HG03469 (cell line): ENCODE measurements at regions not wholly inside any gene's neighbourhood (a gene's known extent, or its start where the extent isn't known, plus 50 kb on each side); places are given as distances from the start of the nearest gene placed in this dataset.

Experiments
- ATAC-seq: cut with Tn5 transposase; IDR thresholded peaks from one replicate; pipeline ENCODE4 v1.9.1; 2021; ENCODE audit warnings: mild to moderate bottlenecking, moderate library complexity, moderate number of reproducible peaks; ENCODE audit not compliant: unreplicated experiment

DNA sequence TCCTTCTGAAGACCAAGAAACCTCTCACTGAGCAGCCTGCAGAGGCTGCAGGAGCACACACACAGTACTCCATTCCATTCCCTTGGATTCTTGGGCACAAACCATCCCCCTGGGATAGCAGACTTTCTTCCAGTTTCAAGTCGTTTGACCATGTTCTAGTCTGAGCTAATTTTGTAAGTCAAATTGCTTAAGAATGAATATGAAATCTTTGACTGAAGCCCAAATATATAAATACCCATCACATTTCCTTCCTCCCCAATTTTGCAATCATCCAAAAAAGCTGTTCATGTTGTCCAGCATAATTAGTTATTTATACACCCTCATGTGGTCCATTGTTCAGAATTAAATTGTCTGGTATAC, 231.2 kb upstream of the TPRG1 start:
- no peak for ATAC-seq

- ATAC-seq = no peak
Observed at GRCh38 chr3:188941103-188941502, 230.7 kb upstream of the TPRG1 start.

GRCh38 chr3:188942191-188942590, 229.6 kb upstream of the TPRG1 start:
- no peak for ATAC-seq

DNA sequence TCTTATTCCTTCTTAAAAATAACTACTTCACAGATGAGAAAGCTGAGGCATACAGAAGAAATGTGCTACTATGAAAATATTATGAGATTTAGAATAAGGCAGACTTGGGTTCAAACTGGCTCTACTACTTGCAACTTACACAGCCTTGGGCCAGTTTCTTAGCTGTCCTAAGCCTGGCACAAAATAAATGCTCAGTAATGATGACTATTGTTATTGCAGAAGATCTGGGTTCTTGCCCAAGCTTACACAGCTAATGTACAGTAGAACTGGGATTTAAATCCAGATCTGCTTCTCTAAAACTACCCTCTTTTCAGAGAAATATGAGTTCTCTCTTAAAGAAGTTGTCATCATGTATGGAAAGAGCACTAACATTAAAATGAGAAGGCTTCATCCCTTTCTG, 228.2 kb upstream of the TPRG1 start:
- no peak for ATAC-seq

DNA sequence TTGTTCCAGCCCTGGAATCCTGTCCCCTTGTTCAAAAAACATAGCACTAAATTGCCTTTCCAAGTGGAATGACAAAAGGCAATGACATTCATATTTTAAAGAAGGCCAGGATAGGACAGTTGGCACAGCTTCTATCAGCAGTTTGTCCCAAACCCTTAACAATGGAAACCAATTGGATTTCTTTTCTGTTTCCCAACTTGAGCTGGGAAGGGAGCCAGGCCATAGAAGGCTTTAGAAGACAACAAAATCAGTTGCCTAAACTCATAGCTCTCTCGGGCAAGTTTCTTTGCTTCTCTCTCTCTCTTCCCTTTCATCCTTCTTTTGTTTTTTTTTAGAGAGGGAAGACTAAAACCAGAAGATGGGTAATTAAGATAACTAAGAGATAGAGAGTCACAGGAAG, 227.7 kb upstream of the TPRG1 start:
- ATAC-seq = no peak

GRCh38 chr3:188946351-188947240, 225.2 kb upstream of the TPRG1 start:
- ATAC-seq = no peak

DNA sequence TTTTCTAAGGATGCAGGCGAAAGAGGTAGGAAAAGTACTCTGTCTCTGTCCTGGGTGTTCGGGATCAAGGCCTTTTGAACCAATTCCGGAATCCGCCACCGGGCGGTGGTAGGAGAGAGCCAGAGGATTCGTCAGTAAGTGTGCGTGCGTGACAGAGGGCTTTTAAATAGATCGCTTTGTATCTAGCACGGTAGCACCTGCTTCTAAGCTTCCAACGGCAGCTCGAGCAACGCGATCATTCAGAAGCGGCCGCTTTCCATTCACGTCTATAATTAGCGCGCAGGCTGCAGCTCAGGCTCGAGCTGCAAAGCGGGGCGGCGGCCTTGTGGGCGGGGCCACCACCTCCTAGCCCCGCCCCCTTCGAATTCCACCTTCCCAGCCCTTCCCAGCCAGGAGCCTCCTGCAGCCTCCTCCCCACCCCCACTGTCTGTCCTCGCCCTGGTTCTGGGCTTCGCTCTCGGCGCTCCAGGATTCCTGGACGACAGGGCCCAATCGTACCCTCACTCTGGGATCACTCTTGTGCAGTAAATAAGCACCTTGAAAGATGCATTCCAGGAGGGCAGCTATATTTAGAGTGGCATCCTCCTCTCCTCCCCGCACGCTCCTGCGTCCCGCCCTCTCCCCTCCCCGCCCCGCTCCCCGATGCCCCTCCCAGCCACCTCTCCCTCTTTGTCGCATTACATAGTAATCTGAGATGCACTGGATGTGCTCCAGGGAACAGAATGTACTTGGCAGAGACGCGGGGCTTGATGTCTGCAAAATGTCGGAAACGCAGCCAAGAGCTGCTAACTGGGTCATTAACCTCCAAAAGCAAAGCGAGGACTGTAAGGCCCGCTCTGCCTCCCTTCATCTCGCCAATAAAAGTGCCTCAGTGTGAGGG, 224.1 kb upstream of the TPRG1 start:
- ATAC-seq = no peak

- ATAC-seq = no peak
Observed at GRCh38 chr3:188948281-188948996, 223.3 kb upstream of the TPRG1 start.

DNA sequence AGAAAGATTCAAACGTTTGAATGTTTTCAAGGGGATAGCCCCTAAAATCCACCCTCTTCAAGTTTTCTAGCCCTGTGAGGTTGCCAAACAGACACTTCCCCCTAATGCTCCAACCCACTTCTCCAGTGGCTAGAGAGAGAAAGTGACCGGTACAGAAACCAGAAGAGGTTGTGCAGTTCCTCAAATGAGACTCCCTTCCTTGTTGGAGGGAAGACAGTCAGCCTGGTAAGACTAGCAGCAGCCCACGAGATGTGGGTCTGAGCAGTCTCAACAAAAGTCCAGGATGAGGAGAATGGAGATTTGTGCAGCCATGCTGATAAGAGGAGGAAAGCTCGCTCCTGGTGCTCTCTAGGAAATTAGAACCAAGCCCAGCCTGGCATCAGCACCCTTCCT, 222.8 kb upstream of the TPRG1 start:
- ATAC-seq = no peak

- ATAC-seq = no peak
Observed at GRCh38 chr3:188949456-188949855, 222.3 kb upstream of the TPRG1 start.

- ATAC-seq = no peak
Observed at GRCh38 chr3:188949996-188950395, 221.8 kb upstream of the TPRG1 start.

DNA sequence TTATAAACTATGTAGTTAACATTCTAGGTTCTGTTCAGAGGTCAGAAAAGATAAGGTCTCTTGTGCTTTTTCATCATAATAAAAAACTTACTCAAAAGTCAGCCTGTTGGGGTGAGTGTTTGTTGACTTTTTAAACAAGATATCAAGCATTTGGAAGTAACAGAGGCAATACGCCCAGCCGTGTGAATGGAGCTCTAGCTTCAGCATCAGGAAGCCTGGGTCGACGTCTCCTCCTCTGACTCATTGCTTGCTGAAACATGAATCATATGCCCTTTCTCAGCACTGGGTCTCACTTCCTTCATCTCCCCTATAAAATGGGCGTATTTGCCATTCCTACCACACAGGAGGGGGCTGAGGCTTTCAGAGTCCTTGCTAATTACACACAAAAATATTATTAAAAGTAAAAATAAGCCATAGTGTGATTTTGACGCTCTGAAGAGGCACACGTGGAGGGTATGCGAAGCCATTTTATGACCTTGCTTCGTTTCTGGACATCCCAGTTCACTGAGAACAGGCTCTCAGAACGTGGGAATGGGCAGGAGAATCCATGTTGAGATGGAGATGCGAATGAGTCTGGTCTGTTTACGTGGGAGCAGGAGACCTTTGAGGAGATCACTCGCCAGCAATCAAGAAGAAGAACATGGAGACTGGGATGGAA, 220.8 kb upstream of the TPRG1 start:
- ATAC-seq = no peak

- no peak for ATAC-seq
Observed at GRCh38 chr3:188951734-188952133, 220.0 kb upstream of the TPRG1 start.

- ATAC-seq = no peak
Observed at GRCh38 chr3:188954590-188955208, 217.1 kb upstream of the TPRG1 start.

GRCh38 chr3:188955919-188956318, 215.9 kb upstream of the TPRG1 start:
- ATAC-seq = no peak

- ATAC-seq = no peak
Observed at GRCh38 chr3:188956839-188957489, 214.8 kb upstream of the TPRG1 start.

- ATAC-seq = no peak
Observed at GRCh38 chr3:188959013-188959412, 212.8 kb upstream of the TPRG1 start.

DNA sequence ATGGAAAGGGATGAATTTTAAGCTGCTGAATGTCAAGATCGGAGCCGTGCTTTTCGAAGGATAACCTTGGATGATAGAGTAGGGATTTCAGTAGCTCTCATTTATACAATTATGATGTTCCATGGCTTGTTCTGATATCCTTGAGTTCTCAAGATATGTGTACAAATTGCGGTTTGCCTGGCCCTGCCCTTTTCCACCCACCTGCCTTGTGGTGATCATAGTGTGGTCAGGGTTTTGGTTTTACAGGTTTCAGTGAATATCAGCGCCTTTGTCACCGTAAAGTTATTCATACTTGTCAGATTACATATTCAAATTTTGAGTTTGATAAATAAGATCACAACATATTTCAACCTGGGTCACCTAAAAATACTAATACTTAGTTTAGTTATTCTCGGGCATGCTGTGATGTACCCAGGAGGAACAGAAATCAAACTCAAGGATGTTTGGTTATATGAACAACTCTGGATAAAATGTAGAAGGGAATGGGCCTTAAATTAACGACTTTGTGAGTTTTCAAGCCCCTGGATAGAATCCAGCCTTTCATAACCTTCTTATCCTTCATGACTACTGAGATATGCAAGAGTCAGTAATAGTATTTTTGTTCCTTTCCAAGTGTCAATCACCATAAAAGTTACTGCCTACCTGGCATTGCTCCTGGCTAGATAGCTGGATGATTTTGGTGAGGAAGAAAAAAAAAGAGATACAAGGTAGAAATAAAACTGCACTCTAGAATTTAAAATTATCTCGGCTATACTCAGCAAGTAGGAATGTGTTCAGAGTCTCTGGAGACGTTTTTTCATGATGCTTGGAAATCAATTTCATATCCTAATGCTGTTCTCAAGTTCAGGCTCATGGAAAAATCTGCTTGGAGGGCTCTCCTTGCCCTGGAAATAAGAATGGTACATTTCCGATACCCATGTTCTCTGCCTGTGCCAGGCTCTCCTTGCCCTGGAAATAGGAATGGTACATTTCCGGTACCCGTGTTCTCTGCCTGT, 209.2 kb upstream of the TPRG1 start:
- no peak for ATAC-seq

DNA sequence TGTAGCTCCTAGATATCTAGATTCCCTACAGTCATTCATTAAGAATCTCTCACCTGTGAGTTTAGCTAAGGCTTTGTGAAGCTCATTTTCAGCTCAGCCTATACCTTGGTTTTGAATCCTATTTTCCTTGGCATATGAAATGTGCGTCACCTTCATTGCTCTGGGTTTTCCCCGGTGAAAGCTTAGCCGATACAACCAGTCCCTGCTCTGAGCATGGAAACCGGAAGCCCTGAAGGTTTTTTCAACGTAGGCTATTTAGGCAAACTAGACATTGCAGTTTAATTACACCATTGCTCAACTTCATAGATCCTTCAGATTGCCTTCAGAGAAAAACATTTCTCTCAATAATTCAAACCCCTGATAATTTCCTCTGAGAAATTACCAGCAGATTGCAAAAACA, 206.8 kb upstream of the TPRG1 start:
- ATAC-seq = no peak
